Glutamatergic neuron (in vitro differentiated cells): ENCODE measurements at regions not wholly inside any gene's neighbourhood (a gene's known extent, or its start where the extent isn't known, plus 50 kb on each side); places are given as distances from the start of the nearest gene placed in this dataset.

ENCODE experiments used
- DNase-seq: peaks from one replicate; pipeline ENCODE4 v3.0.0; 2022
- H3K27ac Mint-ChIP-seq: one replicate; pipeline ENCODE4 v1.8.0; 2020; ENCODE audit warnings: mild to moderate bottlenecking, mixed read lengths, inconsistent platforms; ENCODE audit not compliant: unreplicated experiment
- H3K27me3 Mint-ChIP-seq: one replicate; pipeline ENCODE4 v1.8.0; 2020; ENCODE audit warnings: mild to moderate bottlenecking, moderate library complexity, mixed read lengths, inconsistent platforms; ENCODE audit not compliant: unreplicated experiment
- H3K36me3 Mint-ChIP-seq: one replicate; pipeline ENCODE4 v1.8.0; 2020; ENCODE audit warnings: mild to moderate bottlenecking, mixed read lengths, inconsistent platforms; ENCODE audit not compliant: unreplicated experiment
- H3K4me1 Mint-ChIP-seq: one replicate; pipeline ENCODE4 v1.8.0; 2020; ENCODE audit warnings: mild to moderate bottlenecking, low read depth, mixed read lengths, inconsistent platforms; ENCODE audit not compliant: unreplicated experiment
- H3K4me3 Mint-ChIP-seq: one replicate; pipeline ENCODE4 v1.8.0; 2020; ENCODE audit warnings: mild to moderate bottlenecking, mixed read lengths, inconsistent platforms; ENCODE audit not compliant: unreplicated experiment
- H3K9me3 Mint-ChIP-seq: one replicate; pipeline ENCODE4 v1.8.0; 2020; ENCODE audit warnings: mild to moderate bottlenecking, moderate library complexity, mixed read lengths, inconsistent platforms; ENCODE audit not compliant: unreplicated experiment
- TF ChIP-seq, protein P1 (sequence below): fragments of 200-600 bp; sonication (generic); IDR thresholded peaks from one replicate; pipeline ENCODE4 v1.5.0; 2021; ENCODE audit not compliant: partially characterized antibody, unreplicated experiment

DNA sequence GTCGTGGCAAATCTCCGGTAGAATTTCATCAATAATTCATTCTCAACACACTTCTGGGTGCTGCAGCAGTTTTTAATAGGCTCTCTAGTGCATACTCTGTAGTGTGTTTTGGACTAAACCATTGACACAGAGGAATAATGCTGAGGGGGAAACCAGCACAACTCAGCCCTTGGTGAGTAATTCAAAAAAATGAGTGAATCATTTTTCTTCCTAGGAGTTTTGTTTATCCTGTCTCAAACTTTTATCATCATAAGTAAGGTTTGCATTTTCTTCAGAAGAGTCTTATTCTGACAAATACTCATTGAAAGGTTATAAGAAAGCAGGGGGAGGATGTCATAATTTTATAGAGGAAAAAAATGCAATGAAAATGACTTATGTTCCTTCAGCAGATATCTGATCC lies 2542.7 kb downstream of the PCDH7 start:
- H3K4me3 Mint-ChIP-seq, result no peak overlapping the region
- no peak for DNase-seq
- no peaks in the 10 kb centered on the region for H3K9me3 Mint-ChIP-seq
- no peaks in the 10 kb centered on the region for H3K4me1 Mint-ChIP-seq
- TF ChIP-seq, protein P1, sequence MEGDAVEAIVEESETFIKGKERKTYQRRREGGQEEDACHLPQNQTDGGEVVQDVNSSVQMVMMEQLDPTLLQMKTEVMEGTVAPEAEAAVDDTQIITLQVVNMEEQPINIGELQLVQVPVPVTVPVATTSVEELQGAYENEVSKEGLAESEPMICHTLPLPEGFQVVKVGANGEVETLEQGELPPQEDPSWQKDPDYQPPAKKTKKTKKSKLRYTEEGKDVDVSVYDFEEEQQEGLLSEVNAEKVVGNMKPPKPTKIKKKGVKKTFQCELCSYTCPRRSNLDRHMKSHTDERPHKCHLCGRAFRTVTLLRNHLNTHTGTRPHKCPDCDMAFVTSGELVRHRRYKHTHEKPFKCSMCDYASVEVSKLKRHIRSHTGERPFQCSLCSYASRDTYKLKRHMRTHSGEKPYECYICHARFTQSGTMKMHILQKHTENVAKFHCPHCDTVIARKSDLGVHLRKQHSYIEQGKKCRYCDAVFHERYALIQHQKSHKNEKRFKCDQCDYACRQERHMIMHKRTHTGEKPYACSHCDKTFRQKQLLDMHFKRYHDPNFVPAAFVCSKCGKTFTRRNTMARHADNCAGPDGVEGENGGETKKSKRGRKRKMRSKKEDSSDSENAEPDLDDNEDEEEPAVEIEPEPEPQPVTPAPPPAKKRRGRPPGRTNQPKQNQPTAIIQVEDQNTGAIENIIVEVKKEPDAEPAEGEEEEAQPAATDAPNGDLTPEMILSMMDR, result no peak
- no peaks in the 10 kb centered on the region for H3K36me3 Mint-ChIP-seq
- H3K27ac Mint-ChIP-seq, result no peak overlapping the region
- H3K27me3 Mint-ChIP-seq, result no peaks in the 10 kb centered on the region

DNA sequence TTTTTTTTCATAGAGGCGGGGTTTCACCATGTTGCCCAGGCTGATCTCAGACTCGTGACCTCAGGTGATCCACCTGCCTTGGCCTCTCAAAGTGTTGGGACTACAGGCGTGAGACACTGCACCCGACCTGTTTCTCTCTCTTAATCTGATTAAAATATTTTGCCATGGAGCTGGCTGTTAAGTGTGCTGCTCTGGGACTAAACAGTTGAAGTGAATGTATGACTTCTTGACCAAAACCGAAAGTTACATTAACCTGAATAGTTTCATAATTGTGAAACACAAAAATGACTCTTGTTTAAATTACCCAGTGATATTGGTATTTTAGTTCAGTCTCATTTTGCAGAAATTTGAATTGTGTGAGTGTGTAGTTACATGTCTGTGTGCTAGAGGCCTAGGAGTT lies 2548.6 kb downstream of the PCDH7 start:
- no peaks in the 10 kb centered on the region for H3K36me3 Mint-ChIP-seq
- no peak overlapping the region for H3K4me3 Mint-ChIP-seq
- TF ChIP-seq, protein P1, result no peak
- no peaks in the 10 kb centered on the region for H3K27me3 Mint-ChIP-seq
- no peaks in the 10 kb centered on the region for H3K9me3 Mint-ChIP-seq
- no peaks in the 10 kb centered on the region for H3K4me1 Mint-ChIP-seq
- DNase-seq, result no peak
- H3K27ac Mint-ChIP-seq, result no peak overlapping the region

DNA sequence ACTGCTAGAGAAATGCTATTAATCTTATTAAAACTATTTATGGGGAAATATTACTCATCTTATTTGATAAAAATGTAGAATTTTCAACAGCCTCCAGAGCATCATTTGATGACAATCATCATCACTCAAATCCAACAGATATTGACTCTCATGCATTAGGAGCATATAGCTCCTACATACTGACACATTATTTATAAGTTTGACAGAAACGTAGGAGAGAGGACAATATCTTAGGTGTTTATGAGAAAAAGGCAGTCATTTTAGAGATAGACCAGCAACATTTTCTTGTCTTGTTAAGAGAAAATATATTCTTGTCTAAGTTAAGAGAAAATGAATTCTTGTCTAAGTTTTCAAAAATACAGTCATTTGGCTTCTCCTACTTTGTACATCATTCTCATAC lies 2550.2 kb downstream of the PCDH7 start:
- H3K36me3 Mint-ChIP-seq, result no peaks in the 10 kb centered on the region
- no peak overlapping the region for H3K4me3 Mint-ChIP-seq
- H3K4me1 Mint-ChIP-seq, result no peaks in the 10 kb centered on the region
- no peak overlapping the region for H3K27ac Mint-ChIP-seq
- TF ChIP-seq, protein P1, result no peak
- no peaks in the 10 kb centered on the region for H3K9me3 Mint-ChIP-seq
- H3K27me3 Mint-ChIP-seq, result no peaks in the 10 kb centered on the region
- no peak for DNase-seq

DNA sequence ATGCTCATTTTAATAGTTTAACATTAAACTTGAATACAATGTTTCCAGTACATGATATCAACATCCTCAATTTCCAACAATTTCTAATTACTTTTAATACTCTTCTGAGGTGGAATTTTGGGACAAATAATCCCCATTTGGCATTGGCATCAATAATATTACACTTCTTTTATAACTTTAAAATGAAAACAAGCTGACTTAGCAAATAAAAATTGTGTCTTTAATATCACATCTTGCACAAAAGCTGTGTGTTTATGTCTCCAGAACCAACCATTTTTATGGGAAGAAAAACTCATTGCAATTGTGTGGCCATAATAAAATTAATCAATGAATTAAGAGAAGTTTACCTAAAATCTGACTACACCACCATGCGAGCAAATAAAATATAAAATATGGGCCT lies 2552.6 kb downstream of the PCDH7 start:
- H3K9me3 Mint-ChIP-seq, result no peaks in the 10 kb centered on the region
- H3K27me3 Mint-ChIP-seq, result no peaks in the 10 kb centered on the region
- no peak overlapping the region for H3K4me3 Mint-ChIP-seq
- H3K4me1 Mint-ChIP-seq, result no peaks in the 10 kb centered on the region
- H3K36me3 Mint-ChIP-seq, result no peaks in the 10 kb centered on the region
- no peak for DNase-seq
- TF ChIP-seq, protein P1, result no peak
- no peak overlapping the region for H3K27ac Mint-ChIP-seq

DNA sequence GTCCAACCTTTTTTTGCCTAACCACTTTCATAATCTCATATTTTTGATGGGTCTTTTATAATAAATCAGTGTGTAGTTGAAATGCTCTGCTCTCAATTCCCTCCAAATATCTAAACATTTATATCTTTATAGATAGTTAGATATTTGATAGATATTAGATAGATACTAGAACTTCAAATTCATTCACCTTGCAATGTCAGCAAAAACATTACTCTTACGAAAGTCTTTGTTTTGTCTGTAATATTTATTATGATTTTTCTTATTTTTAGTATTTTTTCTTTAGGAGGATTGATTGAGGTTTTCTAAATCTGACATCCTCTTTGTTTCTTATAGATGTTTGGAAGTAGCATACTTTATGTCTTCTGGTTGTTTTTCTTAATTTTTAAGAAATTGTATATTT lies 2563.6 kb downstream of the PCDH7 start:
- Mint-ChIP-seq H3K27me3 (no peaks in the 10 kb centered on the region), H3K4me1 (no peaks in the 10 kb centered on the region), H3K27ac (no peak overlapping the region), H3K4me3 (no peak overlapping the region), H3K36me3 (no peaks in the 10 kb centered on the region), H3K9me3 (no peaks in the 10 kb centered on the region)
- TF ChIP-seq, protein P1, result no peak
- DNase-seq, result no peak
